ENCODE measurements at regions not wholly inside any gene's neighbourhood (a gene's known extent, or its start where the extent isn't known, plus 50 kb on each side); places are given as distances from the start of the nearest gene placed in this dataset.
"Not testable (repeated sequence)": the region's sequence is repeated elsewhere in the genome, so short reads cannot be mapped to it uniquely, and the experiment has no call there.

GRCh38 chr6:119735530-119735929 is 386.0 kb upstream of the MAN1A1 start:
- H3K4me1 Mint-ChIP-seq (ENCODE audit: low read depth) = no peaks in the 10 kb centered on the region
- H3K36me3 Mint-ChIP-seq = no peaks in the 10 kb centered on the region
- peaks cover 3% of the 10 kb centered on the region for H3K27me3 Mint-ChIP-seq
- no peaks in the 10 kb centered on the region for H3K9me3 Mint-ChIP-seq (ENCODE audit: low read depth)
- H3K27ac Mint-ChIP-seq = no peak overlapping the region
- no peak overlapping the region for H3K4me3 Mint-ChIP-seq

- Mint-ChIP-seq H3K27me3 (peaks cover 3% of the 10 kb centered on the region), H3K4me1 (ENCODE audit: low read depth) (no peaks in the 10 kb centered on the region), H3K36me3 (no peaks in the 10 kb centered on the region), H3K27ac (no peak overlapping the region), H3K9me3 (ENCODE audit: low read depth) (no peaks in the 10 kb centered on the region), H3K4me3 (no peak overlapping the region)
Observed at GRCh38 chr6:119734227-119734626, 384.7 kb upstream of the MAN1A1 start.

- Mint-ChIP-seq H3K36me3 (no peaks in the 10 kb centered on the region), H3K4me3 (no peak overlapping the region), H3K9me3 (ENCODE audit: low read depth) (no peaks in the 10 kb centered on the region), H3K27ac (no peak overlapping the region), H3K27me3 (peaks cover 2% of the 10 kb centered on the region), H3K4me1 (ENCODE audit: low read depth) (no peaks in the 10 kb centered on the region)
Observed at GRCh38 chr6:119728935-119729334, 379.4 kb upstream of the MAN1A1 start.

- Mint-ChIP-seq H3K9me3 (ENCODE audit: low read depth) (no peaks in the 10 kb centered on the region), H3K27ac (no peak overlapping the region), H3K27me3 (peaks cover 2% of the 10 kb centered on the region), H3K36me3 (no peaks in the 10 kb centered on the region), H3K4me1 (ENCODE audit: low read depth) (no peaks in the 10 kb centered on the region), H3K4me3 (no peak overlapping the region)
Observed at GRCh38 chr6:119728220-119728750, 378.7 kb upstream of the MAN1A1 start.

GRCh38 chr6:119727504-119728219 is 378.1 kb upstream of the MAN1A1 start:
- Mint-ChIP-seq H3K27ac (no peak overlapping the region), H3K9me3 (ENCODE audit: low read depth) (no peaks in the 10 kb centered on the region), H3K27me3 (peaks cover 2% of the 10 kb centered on the region), H3K36me3 (no peaks in the 10 kb centered on the region), H3K4me1 (ENCODE audit: low read depth) (no peaks in the 10 kb centered on the region), H3K4me3 (no peak overlapping the region)

- not testable (repeated sequence) for H3K27ac Mint-ChIP-seq; H3K9me3 Mint-ChIP-seq (ENCODE audit: low read depth); H3K27me3 Mint-ChIP-seq; H3K36me3 Mint-ChIP-seq; H3K4me3 Mint-ChIP-seq; H3K4me1 Mint-ChIP-seq (ENCODE audit: low read depth)
Observed at GRCh38 chr6:119726912-119727311, 377.4 kb upstream of the MAN1A1 start.

- Mint-ChIP-seq H3K4me3 (no peak overlapping the region), H3K27me3 (peaks cover 2% of the 10 kb centered on the region)
Observed at GRCh38 chr6:119726086-119726485, 376.5 kb upstream of the MAN1A1 start.

GRCh38 chr6:119720160-119720559 is 370.6 kb upstream of the MAN1A1 start:
- Mint-ChIP-seq H3K27me3 (no peaks in the 10 kb centered on the region), H3K36me3 (no peaks in the 10 kb centered on the region), H3K9me3 (ENCODE audit: low read depth) (no peaks in the 10 kb centered on the region), H3K4me3 (no peak overlapping the region), H3K4me1 (ENCODE audit: low read depth) (peaks cover 2% of the 10 kb centered on the region), H3K27ac (no peak overlapping the region)

More at GRCh38 chr6:119726086-119726485, 376.5 kb upstream of the MAN1A1 start:
- H3K36me3 Mint-ChIP-seq = no peaks in the 10 kb centered on the region
- no peaks in the 10 kb centered on the region for H3K4me1 Mint-ChIP-seq (ENCODE audit: low read depth)
- no peak overlapping the region for H3K27ac Mint-ChIP-seq
- no peaks in the 10 kb centered on the region for H3K9me3 Mint-ChIP-seq (ENCODE audit: low read depth)

- Mint-ChIP-seq H3K27me3 (no peaks in the 10 kb centered on the region), H3K4me3 (no peak overlapping the region), H3K9me3 (ENCODE audit: low read depth) (no peaks in the 10 kb centered on the region), H3K36me3 (no peaks in the 10 kb centered on the region), H3K4me1 (ENCODE audit: low read depth) (peaks cover 2% of the 10 kb centered on the region), H3K27ac (no peak overlapping the region)
Observed at GRCh38 chr6:119717942-119718341, 368.4 kb upstream of the MAN1A1 start.

- H3K36me3 Mint-ChIP-seq = no peaks in the 10 kb centered on the region
Observed at GRCh38 chr6:119716668-119717270, 367.2 kb upstream of the MAN1A1 start.

GRCh38 chr6:119713903-119714302 is 364.3 kb upstream of the MAN1A1 start:
- H3K27me3 Mint-ChIP-seq = no peaks in the 10 kb centered on the region
- no peaks in the 10 kb centered on the region for H3K9me3 Mint-ChIP-seq (ENCODE audit: low read depth)
- H3K36me3 Mint-ChIP-seq = no peaks in the 10 kb centered on the region
- H3K4me3 Mint-ChIP-seq = no peak overlapping the region
- H3K27ac Mint-ChIP-seq = no peak overlapping the region
- H3K4me1 Mint-ChIP-seq (ENCODE audit: low read depth) = peaks cover 2% of the 10 kb centered on the region

More at GRCh38 chr6:119716668-119717270, 367.2 kb upstream of the MAN1A1 start:
- Mint-ChIP-seq H3K27ac (no peak overlapping the region), H3K4me1 (ENCODE audit: low read depth) (peaks cover 2% of the 10 kb centered on the region), H3K4me3 (no peak overlapping the region), H3K27me3 (no peaks in the 10 kb centered on the region), H3K9me3 (ENCODE audit: low read depth) (no peaks in the 10 kb centered on the region)

GRCh38 chr6:119686644-119687043 is 337.1 kb upstream of the MAN1A1 start:
- H3K27me3 Mint-ChIP-seq = no peaks in the 10 kb centered on the region
- no peaks in the 10 kb centered on the region for H3K36me3 Mint-ChIP-seq
- no peaks in the 10 kb centered on the region for H3K4me1 Mint-ChIP-seq (ENCODE audit: low read depth)
- no peak overlapping the region for H3K27ac Mint-ChIP-seq
- no peaks in the 10 kb centered on the region for H3K9me3 Mint-ChIP-seq (ENCODE audit: low read depth)
- H3K4me3 Mint-ChIP-seq = no peak overlapping the region

GRCh38 chr6:119686240-119686639 is 336.7 kb upstream of the MAN1A1 start:
- Mint-ChIP-seq H3K9me3 (ENCODE audit: low read depth) (no peaks in the 10 kb centered on the region), H3K27ac (no peak overlapping the region), H3K4me3 (no peak overlapping the region), H3K4me1 (ENCODE audit: low read depth) (no peaks in the 10 kb centered on the region), H3K27me3 (no peaks in the 10 kb centered on the region), H3K36me3 (no peaks in the 10 kb centered on the region)

- H3K4me1 Mint-ChIP-seq (ENCODE audit: low read depth) = no peaks in the 10 kb centered on the region
- no peaks in the 10 kb centered on the region for H3K36me3 Mint-ChIP-seq
- no peak overlapping the region for H3K4me3 Mint-ChIP-seq
- no peaks in the 10 kb centered on the region for H3K9me3 Mint-ChIP-seq (ENCODE audit: low read depth)
- no peaks in the 10 kb centered on the region for H3K27me3 Mint-ChIP-seq
- no peak overlapping the region for H3K27ac Mint-ChIP-seq
Observed at GRCh38 chr6:119683671-119684070, 334.1 kb upstream of the MAN1A1 start.

- Mint-ChIP-seq H3K4me1 (ENCODE audit: low read depth) (no peaks in the 10 kb centered on the region), H3K4me3 (no peak overlapping the region), H3K9me3 (ENCODE audit: low read depth) (no peaks in the 10 kb centered on the region), H3K27ac (no peak overlapping the region), H3K27me3 (no peaks in the 10 kb centered on the region), H3K36me3 (no peaks in the 10 kb centered on the region)
Observed at GRCh38 chr6:119683031-119683430, 333.5 kb upstream of the MAN1A1 start.

GRCh38 chr6:119678961-119679360 is 329.4 kb upstream of the MAN1A1 start:
- Mint-ChIP-seq H3K4me3 (no peak overlapping the region), H3K36me3 (no peaks in the 10 kb centered on the region), H3K9me3 (ENCODE audit: low read depth) (no peaks in the 10 kb centered on the region), H3K4me1 (ENCODE audit: low read depth) (no peaks in the 10 kb centered on the region), H3K27ac (no peak overlapping the region), H3K27me3 (no peaks in the 10 kb centered on the region)
